Lower leg skin (tissue), 3 donors: ENCODE measurements at regions not wholly inside any gene's neighbourhood (a gene's known extent, or its start where the extent isn't known, plus 50 kb on each side); places are given as distances from the start of the nearest gene placed in this dataset.

ENCODE experiments used
- POLR2A ChIP-seq, 2 donors: fragments of 450-650 bp; IDR thresholded peaks; one replicate each; pipeline ENCODE4 v1.6.1; 2016 to 2017; ENCODE audit warnings: antibody characterized with exemption in 2 of 2, mild to moderate bottlenecking in 1 of 2, moderate library complexity in 1 of 2
- TF ChIP-seq, protein P1 (sequence below), 3 donors: fragments of 450-650 bp; IDR thresholded peaks; one replicate each; pipeline ENCODE4 v1.5.1; 2016; ENCODE audit warnings: antibody characterized with exemption in 3 of 3, mild to moderate bottlenecking in 3 of 3, moderate library complexity in 2 of 3

DNA sequence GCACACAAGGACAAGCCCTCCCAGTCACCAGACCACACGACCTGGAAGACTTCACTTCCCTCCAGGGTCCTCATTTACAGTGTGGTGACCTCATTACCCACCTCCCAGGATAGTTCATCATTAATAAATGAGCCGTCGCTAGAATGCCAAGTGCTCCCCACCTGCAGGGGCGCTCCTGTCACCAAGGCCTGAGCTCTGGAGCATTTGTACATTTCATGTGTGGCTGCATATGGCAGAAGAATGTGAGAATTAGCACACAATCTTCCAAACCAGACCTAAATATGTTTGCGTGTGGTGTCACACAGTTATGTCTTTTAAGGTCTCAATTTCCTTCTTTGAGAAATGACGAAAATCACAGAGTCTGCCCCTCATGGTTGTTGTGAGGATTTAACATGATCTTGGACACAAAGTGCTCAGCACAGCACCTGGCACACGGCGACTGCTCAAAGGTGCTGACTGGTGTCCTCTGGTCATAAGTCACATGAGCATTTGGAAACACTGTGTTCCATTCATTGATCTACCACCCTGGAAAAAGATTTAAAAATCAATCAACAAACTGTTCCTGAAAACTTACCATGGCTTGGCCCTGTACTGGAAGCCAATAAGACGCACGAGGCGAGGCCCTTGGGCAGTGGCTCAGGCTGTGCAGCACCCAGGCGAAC, 150.6 kb upstream of the SPACA7 start:
- TF ChIP-seq POLR2A (IDR thresholded peaks at IDR 0.05), result no peak
- TF ChIP-seq, protein P1, sequence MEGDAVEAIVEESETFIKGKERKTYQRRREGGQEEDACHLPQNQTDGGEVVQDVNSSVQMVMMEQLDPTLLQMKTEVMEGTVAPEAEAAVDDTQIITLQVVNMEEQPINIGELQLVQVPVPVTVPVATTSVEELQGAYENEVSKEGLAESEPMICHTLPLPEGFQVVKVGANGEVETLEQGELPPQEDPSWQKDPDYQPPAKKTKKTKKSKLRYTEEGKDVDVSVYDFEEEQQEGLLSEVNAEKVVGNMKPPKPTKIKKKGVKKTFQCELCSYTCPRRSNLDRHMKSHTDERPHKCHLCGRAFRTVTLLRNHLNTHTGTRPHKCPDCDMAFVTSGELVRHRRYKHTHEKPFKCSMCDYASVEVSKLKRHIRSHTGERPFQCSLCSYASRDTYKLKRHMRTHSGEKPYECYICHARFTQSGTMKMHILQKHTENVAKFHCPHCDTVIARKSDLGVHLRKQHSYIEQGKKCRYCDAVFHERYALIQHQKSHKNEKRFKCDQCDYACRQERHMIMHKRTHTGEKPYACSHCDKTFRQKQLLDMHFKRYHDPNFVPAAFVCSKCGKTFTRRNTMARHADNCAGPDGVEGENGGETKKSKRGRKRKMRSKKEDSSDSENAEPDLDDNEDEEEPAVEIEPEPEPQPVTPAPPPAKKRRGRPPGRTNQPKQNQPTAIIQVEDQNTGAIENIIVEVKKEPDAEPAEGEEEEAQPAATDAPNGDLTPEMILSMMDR (IDR thresholded peaks at IDR 0.05), result no peak
